SK-N-SH (cell line): ENCODE measurements at regions not wholly inside any gene's neighbourhood (a gene's known extent, or its start where the extent isn't known, plus 50 kb on each side); places are given as distances from the start of the nearest gene placed in this dataset.

Source experiments
- CTCF ChIA-PET: fragments of 300-600, 350-600 bp; formaldehyde crosslinking; extraction: SDS; loops from one replicate; lab custom pipeline; 2021; lab: Yijun Ruan, JAX
- POLR2A ChIA-PET: fragments of 350-600 bp; sonication (Branson Sonifier 250); formaldehyde crosslinking; extraction: SDS; loops from one replicate; lab custom pipeline; 2020; ENCODE audit warnings: antibody characterized with exemption, inconsistent platforms; lab: Yijun Ruan, JAX
- DNase-seq: peaks from one replicate; pipeline ENCODE4 v3.0.0; 2012
- H2AFZ ChIP-seq: fragments of 200-600 bp; sonication (generic); 2 replicates; pipeline ENCODE4 v1.8.1; 2016; ENCODE audit warnings: antibody characterized with exemption, mild to moderate bottlenecking, low read depth
- H3F3A ChIP-seq: fragments of 200-600 bp; sonication (generic); replicated peaks from 2 replicates; pipeline ENCODE3; 2016; ENCODE audit warnings: antibody characterized with exemption, mild to moderate bottlenecking; ENCODE audit not compliant: insufficient read depth
- H3K27ac ChIP-seq, 2 experiments: fragments of 200-500 bp in 1 of 2; fragments of 200-600 bp in 1 of 2; sonication (Bioruptor generic) in 1 of 2; sonication (generic), shearing (Covaris generic) in 1 of 2; 2 replicates each; pipeline versions ENCODE4 v1.5.1 to v1.6.1; 2014 to 2016; ENCODE audit warnings: low read depth in 2 of 2, inconsistent platforms in 1 of 2, low read length in 1 of 2, mild to moderate bottlenecking in 1 of 2, mixed read lengths in 1 of 2
- H3K27me3 ChIP-seq: fragments of 200-600 bp; sonication (generic), shearing (Covaris generic); 2 replicates; pipeline ENCODE4 v1.6.1; 2016; ENCODE audit warnings: mixed run types; ENCODE audit not compliant: insufficient read depth
- H3K36me3 ChIP-seq, 2 experiments: fragments of 200-500 bp in 1 of 2; fragments of 200-600 bp in 1 of 2; sonication (Bioruptor generic) in 1 of 2; sonication (generic) in 1 of 2; replicated peaks in 1 of 2; 2 replicates each; pipeline versions ENCODE3 to v1.5.1; 2014 to 2016; ENCODE audit warnings: low read length in 1 of 2, mild to moderate bottlenecking in 1 of 2; ENCODE audit not compliant: insufficient read depth in 2 of 2, control insufficient read depth in 1 of 2
- H3K4me1 ChIP-seq, 2 experiments: fragments of 200-500 bp in 1 of 2; fragments of 200-600 bp in 1 of 2; sonication (Bioruptor generic) in 1 of 2; sonication (generic), shearing (Covaris generic) in 1 of 2; 2 replicates each; pipeline versions ENCODE4 v1.5.1 to v1.6.1; 2014 to 2016; ENCODE audit warnings: low read depth in 1 of 2, low read length in 1 of 2, mixed run types in 1 of 2; ENCODE audit not compliant: insufficient read depth in 2 of 2, control insufficient read depth in 1 of 2
- H3K4me2 ChIP-seq: fragments of 200-600 bp; sonication (generic), shearing (Covaris generic); 2 replicates; pipeline ENCODE4 v1.6.1; 2017; ENCODE audit warnings: mixed run types
- H3K4me3 ChIP-seq, 2 experiments: fragments of 200-500 bp in 1 of 2; fragments of 200-600 bp in 1 of 2; sonication (Bioruptor generic) in 1 of 2; sonication (generic), shearing (Covaris generic) in 1 of 2; 2 replicates each; pipeline versions ENCODE4 v1.5.1 to v1.8.1; 2014 to 2016; ENCODE audit warnings: low read depth in 2 of 2, inconsistent platforms in 1 of 2, low read length in 1 of 2, mild to moderate bottlenecking in 1 of 2, mixed read lengths in 1 of 2, moderate library complexity in 1 of 2
- H3K79me2 ChIP-seq: fragments of 200-600 bp; sonication (generic); 2 replicates; pipeline ENCODE4 v1.8.1; 2017; ENCODE audit warnings: mild to moderate bottlenecking; ENCODE audit not compliant: insufficient read depth
- H3K9ac ChIP-seq: fragments of 200-600 bp; sonication (generic); 2 replicates; pipeline ENCODE4 v1.6.1; 2017; ENCODE audit warnings: mixed run types
- H3K9me2 ChIP-seq: fragments of 200-600 bp; sonication (generic); 2 replicates; pipeline ENCODE4 v1.6.1; 2017; ENCODE audit warnings: mixed run types
- H3K9me3 ChIP-seq: fragments of 200-600 bp; sonication (generic); 2 replicates; pipeline ENCODE4 v1.6.1; 2017; ENCODE audit warnings: mixed run types, mild to moderate bottlenecking, moderate library complexity
- H4K20me1 ChIP-seq: fragments of 200-600 bp; sonication (generic); 2 replicates; pipeline ENCODE4 v1.6.1; 2017; ENCODE audit warnings: mild to moderate bottlenecking, mixed run types; ENCODE audit not compliant: insufficient read depth
- CTCF ChIP-seq: fragments of 200-600 bp; sonication (generic); IDR thresholded peaks from 2 replicates; pipeline ENCODE4 v1.6.1; 2017; ENCODE audit warnings: antibody characterized with exemption, mild to moderate bottlenecking, moderate library complexity
- EP300 ChIP-seq, 2 experiments: IDR thresholded peaks; 2 replicates each; pipeline versions ENCODE4 v1.4.0 to v1.6.1; 2012; ENCODE audit warnings: borderline replicate concordance in 1 of 2, low read depth in 1 of 2, low read length in 1 of 2
- FOSL2 ChIP-seq: IDR thresholded peaks from 2 replicates; pipeline ENCODE4 v1.4.0; 2012; ENCODE audit warnings: low read depth, mild to moderate bottlenecking, moderate library complexity, borderline replicate concordance
- FOXJ3 ChIP-seq: sonication (generic); formaldehyde crosslinking; IDR thresholded peaks from 2 replicates; pipeline ENCODE4 v1.5.1; 2020; ENCODE audit warnings: mild to moderate bottlenecking, missing genetic modification reagents
- GABPA ChIP-seq: IDR thresholded peaks from 2 replicates; pipeline ENCODE4 v1.4.0; 2012; ENCODE audit warnings: low read depth, mild to moderate bottlenecking
- JUND ChIP-seq: IDR thresholded peaks from 2 replicates; pipeline ENCODE4 v1.4.0; 2012
- MAX ChIP-seq: IDR thresholded peaks from 2 replicates; pipeline ENCODE4 v1.4.0; 2012; ENCODE audit warnings: low read depth
- NRF1 ChIP-seq: IDR thresholded peaks from 2 replicates; pipeline ENCODE4 v1.6.1; 2012; ENCODE audit warnings: low read depth, mild to moderate bottlenecking, low read length
- POLR2AphosphoS5 ChIP-seq: IDR thresholded peaks from 2 replicates; pipeline ENCODE4 v1.6.1; 2012; ENCODE audit warnings: low read depth, low read length
- RAD21 ChIP-seq: IDR thresholded peaks from 2 replicates; pipeline ENCODE4 v1.6.1; 2012; ENCODE audit warnings: mild to moderate bottlenecking, low read length
- TEAD4 ChIP-seq: IDR thresholded peaks from 2 replicates; pipeline ENCODE4 v1.4.0; 2012; ENCODE audit warnings: mild to moderate bottlenecking, borderline replicate concordance; ENCODE audit not compliant: insufficient read depth
- YY1 ChIP-seq: IDR thresholded peaks from 2 replicates; pipeline ENCODE4 v1.4.0; 2012; ENCODE audit warnings: low read depth, mild to moderate bottlenecking
- ZBTB33 ChIP-seq: IDR thresholded peaks from 2 replicates; pipeline ENCODE4 v1.4.0; 2012; ENCODE audit warnings: low read depth, borderline replicate concordance
- WGBS: methylation state at CpG from one replicate; pipeline ENCODE4 v1.1.6; 2017; ENCODE audit warnings: low lambda C conversion rate; 5-methylcytosine and 5-hydroxymethylcytosine counted together

GRCh38 chr4:180500154-180500553, 1743.0 kb upstream of the TENM3 start:
- Histone ChIP-seq H2AFZ (no peak overlapping the region), H3K9ac (no peak overlapping the region), H3K9me2 (no peaks in the 10 kb centered on the region), H3K4me1 (no peaks in the 10 kb centered on the region), H4K20me1 (no peaks in the 10 kb centered on the region), H3K27ac (no peak overlapping the region), H3K36me3 (no peaks in the 10 kb centered on the region), H3K27me3 (no peaks in the 10 kb centered on the region), H3F3A (no peaks in the 10 kb centered on the region), H3K9me3 (no peaks in the 10 kb centered on the region), H3K4me2 (no peak overlapping the region), H3K4me3 (no peak overlapping the region), H3K79me2 (no peaks in the 10 kb centered on the region)
- WGBS: 0% methylated on average over 3 of the region's 3 CpGs
- ChIA-PET POLR2A (no interaction called here), CTCF (no interaction called here)
- no peak for DNase-seq
- TF ChIP-seq CTCF: no peak
- no peak for TF ChIP-seq EP300 (IDR thresholded peaks at IDR 0.05; ENCODE audit: borderline replicate concordance in 1 of 2, low read depth in 1 of 2, low read length in 1 of 2)
- no peak for TF ChIP-seq TEAD4
- no peak for TF ChIP-seq POLR2AphosphoS5
- TF ChIP-seq YY1: no peak
- TF ChIP-seq ZBTB33: no peak
- no peak for TF ChIP-seq GABPA
- no peak for TF ChIP-seq FOSL2
- TF ChIP-seq JUND: no peak

GRCh38 chr4:180512801-180513475, 1730.3 kb upstream of the TENM3 start:
- TF ChIP-seq POLR2AphosphoS5 (no peak), FOXJ3 (CRISPR knock-in tag) (no peak), NRF1 (no peak), RAD21 (no peak), MAX (no peak)
- WGBS: 0% methylated on average over 3 of the region's 3 CpGs
- ChIA-PET CTCF (interaction anchor here (1.0 kb wide), 1 partner anchor 18 kb away, joined by 3 read pairs; no protein-coding TSS in a partner anchor), POLR2A (no interaction called here)
- no peak for DNase-seq
- Histone ChIP-seq H4K20me1 (no peaks in the 10 kb centered on the region), H2AFZ (no peak overlapping the region), H3K4me2 (no peak overlapping the region), H3K9me2 (no peaks in the 10 kb centered on the region), H3K9ac (no peak overlapping the region), H3F3A (no peaks in the 10 kb centered on the region), H3K79me2 (no peaks in the 10 kb centered on the region), H3K4me1 (no peaks in the 10 kb centered on the region; a peak in 1 of 4 replicates), H3K36me3 (no peaks in the 10 kb centered on the region), H3K27ac (no peak overlapping the region), H3K4me3 (no peak overlapping the region), H3K9me3 (no peaks in the 10 kb centered on the region), H3K27me3 (no peaks in the 10 kb centered on the region)
